ENCODE measurements at regions not wholly inside any gene's neighbourhood (a gene's known extent, or its start where the extent isn't known, plus 50 kb on each side); places are given as distances from the start of the nearest gene placed in this dataset.

- TF ChIP-seq CTCF (IDR thresholded peaks at IDR 0.05) (no peak), ZFX (IDR thresholded peaks at IDR 0.05; ENCODE audit: borderline replicate concordance) (no peak)
These were observed 91.7 kb downstream of the TBXT start for GRCh38 chr6:166075925-166076324.
